BLaER1 treated with 17β-estradiol and CSF1 and Interleukin-3, amounts not matched to agents 10 nM and 100 nM (cell line): ENCODE measurements at regions not wholly inside any gene's neighbourhood (a gene's known extent, or its start where the extent isn't known, plus 50 kb on each side); places are given as distances from the start of the nearest gene placed in this dataset.
"Not testable (repeated sequence)": the region's sequence is repeated elsewhere in the genome, so short reads cannot be mapped to it uniquely, and the experiment has no call there.

Experiments used
- H3K27ac ChIP-seq, 11 experiments: shearing (Covaris generic); formaldehyde crosslinking; 2 replicates each; pipeline ENCODE4 v1.8.1; 2022
- H3K27me3 ChIP-seq, 11 experiments: shearing (Covaris generic); formaldehyde crosslinking; 2 replicates each; pipeline ENCODE4 v1.8.1; 2022
- H3K36me3 ChIP-seq, 11 experiments: shearing (Covaris generic); formaldehyde crosslinking; 2 replicates each; pipeline ENCODE4 v1.8.1; 2022
- H3K4me1 ChIP-seq, 10 experiments: shearing (Covaris generic); formaldehyde crosslinking; 2 replicates each; pipeline ENCODE4 v1.8.1; 2022
- H3K4me2 ChIP-seq, 11 experiments: shearing (Covaris generic); formaldehyde crosslinking; 2 replicates each; pipeline ENCODE4 v1.8.1; 2022
- H3K4me3 ChIP-seq, 10 experiments: shearing (Covaris generic); formaldehyde crosslinking; 2 replicates each; pipeline ENCODE4 v1.8.1; 2022
- H3K9ac ChIP-seq, 11 experiments: shearing (Covaris generic); formaldehyde crosslinking; 2 replicates each; pipeline ENCODE4 v1.8.1; 2022
- H3K9me3 ChIP-seq, 11 experiments: shearing (Covaris generic); formaldehyde crosslinking; replicated peaks in 1 of 11; 2 replicates each; pipeline ENCODE4 v1.8.1; 2022
- H4K20me1 ChIP-seq, 11 experiments: shearing (Covaris generic); formaldehyde crosslinking; 2 replicates each; pipeline ENCODE4 v1.8.1; 2022
- Cebpa-rat ChIP-seq, 11 experiments: shearing (Covaris generic); IDR thresholded peaks; 2 replicates each; pipeline ENCODE4 v1.8.1; 2022

GRCh38 chr12:20006871-20007730, 361.2 kb upstream of the PDE3A start:
- Histone ChIP-seq H3K27me3 (no peaks in the 10 kb centered on the region), H4K20me1 (no peaks in the 10 kb centered on the region), H3K4me3 (no peak overlapping the region), H3K36me3 (no peaks in the 10 kb centered on the region), H3K27ac (no peak overlapping the region), H3K9me3 (peaks cover 8 to 14% (median 11%) of the 10 kb centered on the region in 11 experiments; a peak in 20 of 22 replicates), H3K9ac (no peak overlapping the region), H3K4me2 (no peak overlapping the region), H3K4me1 (no peaks in the 10 kb centered on the region)
- no peak for TF ChIP-seq Cebpa-rat (IDR thresholded peaks at IDR 0.05)

GRCh38 chr12:20009965-20010364, 358.4 kb upstream of the PDE3A start:
- H3K4me1 ChIP-seq, H3K27me3 ChIP-seq, H3K36me3 ChIP-seq, H4K20me1 ChIP-seq, H3K27ac ChIP-seq, H3K4me2 ChIP-seq, H3K9ac ChIP-seq, H3K4me3 ChIP-seq: not testable (repeated sequence)
- H3K9me3 ChIP-seq: peaks cover 8 to 14% (median 11%) of the 10 kb centered on the region in 11 experiments; a peak in 20 of 22 replicates

- no peak overlapping the region for H3K4me2 ChIP-seq
- no peak overlapping the region for H3K9ac ChIP-seq
- TF ChIP-seq Cebpa-rat (IDR thresholded peaks at IDR 0.05): no peak
- H3K27me3 ChIP-seq: no peaks in the 10 kb centered on the region
- H3K36me3 ChIP-seq: no peaks in the 10 kb centered on the region
- H3K4me3 ChIP-seq: no peak overlapping the region
- H4K20me1 ChIP-seq: no peaks in the 10 kb centered on the region
- H3K9me3 ChIP-seq: peaks cover 8 to 14% (median 11%) of the 10 kb centered on the region in 11 experiments; a peak in 20 of 22 replicates
- H3K27ac ChIP-seq: no peak overlapping the region
- H3K4me1 ChIP-seq: no peaks in the 10 kb centered on the region
These were observed 357.1 kb upstream of the PDE3A start for GRCh38 chr12:20011200-20011599.

- no peak overlapping the region for H3K27ac ChIP-seq
- no peaks in the 10 kb centered on the region for H4K20me1 ChIP-seq
- TF ChIP-seq Cebpa-rat (IDR thresholded peaks at IDR 0.05): no peak
- no peak overlapping the region for H3K4me3 ChIP-seq
- no peaks in the 10 kb centered on the region for H3K36me3 ChIP-seq
- H3K9ac ChIP-seq: no peak overlapping the region
- no peaks in the 10 kb centered on the region for H3K27me3 ChIP-seq
- no peak overlapping the region for H3K4me2 ChIP-seq
- H3K9me3 ChIP-seq: no peaks in the 10 kb centered on the region
- no peaks in the 10 kb centered on the region for H3K4me1 ChIP-seq
These were observed 350.5 kb upstream of the PDE3A start for GRCh38 chr12:20017802-20018201.

- H3K4me2 ChIP-seq: no peak overlapping the region
- no peaks in the 10 kb centered on the region for H3K4me1 ChIP-seq
- no peak overlapping the region for H3K4me3 ChIP-seq
- H4K20me1 ChIP-seq: no peaks in the 10 kb centered on the region
- no peaks in the 10 kb centered on the region for H3K27me3 ChIP-seq
- no peak overlapping the region for H3K9ac ChIP-seq
- no peak overlapping the region for H3K27ac ChIP-seq
- no peaks in the 10 kb centered on the region for H3K36me3 ChIP-seq
- H3K9me3 ChIP-seq: no peaks in the 10 kb centered on the region
- TF ChIP-seq Cebpa-rat (IDR thresholded peaks at IDR 0.05): no peak
These were observed 349.9 kb upstream of the PDE3A start for GRCh38 chr12:20018406-20018805.

GRCh38 chr12:20024194-20024593, 344.1 kb upstream of the PDE3A start:
- no peaks in the 10 kb centered on the region for H4K20me1 ChIP-seq
- no peak overlapping the region for H3K4me2 ChIP-seq
- peak overlapping the region in 2 of 11 experiments; percentile 13; a peak in 2 of 22 replicates for H3K27ac ChIP-seq
- H3K4me3 ChIP-seq: no peak overlapping the region
- peaks cover 0 to 11% (median 0%) of the 10 kb centered on the region in 10 experiments; a peak in 5 of 20 replicates for H3K4me1 ChIP-seq
- H3K27me3 ChIP-seq: no peaks in the 10 kb centered on the region
- H3K36me3 ChIP-seq: no peaks in the 10 kb centered on the region
- H3K9ac ChIP-seq: no peak overlapping the region
- H3K9me3 ChIP-seq: no peaks in the 10 kb centered on the region
- peak in 3 of 11 experiments; percentile 16 to 33 (median 25); a peak in 1 of 22 replicates for TF ChIP-seq Cebpa-rat (IDR thresholded peaks at IDR 0.05)

GRCh38 chr12:20028033-20028432, 340.3 kb upstream of the PDE3A start:
- Histone ChIP-seq H3K9ac (no peak overlapping the region), H3K4me1 (peaks cover 0 to 11% (median 0%) of the 10 kb centered on the region in 10 experiments; a peak in 5 of 20 replicates), H4K20me1 (no peaks in the 10 kb centered on the region), H3K36me3 (no peaks in the 10 kb centered on the region), H3K9me3 (no peaks in the 10 kb centered on the region), H3K27me3 (no peaks in the 10 kb centered on the region), H3K4me2 (peak overlapping the region in 2 of 11 experiments; percentile 19 to 22; a peak in 3 of 22 replicates), H3K27ac (no peak overlapping the region), H3K4me3 (no peak overlapping the region)
- no peak for TF ChIP-seq Cebpa-rat (IDR thresholded peaks at IDR 0.05)

- Histone ChIP-seq H3K27ac (no peak overlapping the region), H3K4me2 (no peak overlapping the region), H3K27me3 (no peaks in the 10 kb centered on the region), H3K9me3 (no peaks in the 10 kb centered on the region), H3K4me3 (no peak overlapping the region), H3K4me1 (peaks cover 0 to 11% (median 0%) of the 10 kb centered on the region in 10 experiments; a peak in 5 of 20 replicates), H3K9ac (no peak overlapping the region), H4K20me1 (no peaks in the 10 kb centered on the region), H3K36me3 (no peaks in the 10 kb centered on the region)
- TF ChIP-seq Cebpa-rat (IDR thresholded peaks at IDR 0.05): no peak
These were observed 337.5 kb upstream of the PDE3A start for GRCh38 chr12:20030826-20031225.

GRCh38 chr12:20039562-20039961, 328.8 kb upstream of the PDE3A start:
- no peaks in the 10 kb centered on the region for H4K20me1 ChIP-seq
- no peaks in the 10 kb centered on the region for H3K27me3 ChIP-seq
- TF ChIP-seq Cebpa-rat (IDR thresholded peaks at IDR 0.05): no peak
- H3K36me3 ChIP-seq: no peaks in the 10 kb centered on the region
- no peaks in the 10 kb centered on the region for H3K9me3 ChIP-seq
- H3K4me1 ChIP-seq: no peaks in the 10 kb centered on the region
- H3K4me3 ChIP-seq: no peak overlapping the region
- H3K9ac ChIP-seq: no peak overlapping the region
- no peak overlapping the region for H3K27ac ChIP-seq
- no peak overlapping the region for H3K4me2 ChIP-seq

GRCh38 chr12:20040184-20040583, 328.2 kb upstream of the PDE3A start:
- Histone ChIP-seq H3K4me3 (no peak overlapping the region), H3K27ac (no peak overlapping the region), H3K4me2 (no peak overlapping the region), H3K36me3 (no peaks in the 10 kb centered on the region), H3K9me3 (no peaks in the 10 kb centered on the region), H3K27me3 (no peaks in the 10 kb centered on the region), H4K20me1 (no peaks in the 10 kb centered on the region), H3K9ac (no peak overlapping the region), H3K4me1 (no peaks in the 10 kb centered on the region)
- no peak for TF ChIP-seq Cebpa-rat (IDR thresholded peaks at IDR 0.05)
